ENCODE measurements at regions not wholly inside any gene's neighbourhood (a gene's known extent, or its start where the extent isn't known, plus 50 kb on each side); places are given as distances from the start of the nearest gene placed in this dataset.

GRCh38 chr10:133035952-133036351, 51.8 kb upstream of the ADGRA1 start:
- Histone ChIP-seq H3K27ac (no peak overlapping the region), H3K4me3 (no peak overlapping the region)

- H3K27ac ChIP-seq = no peak overlapping the region
- no peak overlapping the region for H3K4me3 ChIP-seq
These were observed 53.0 kb upstream of the ADGRA1 start for GRCh38 chr10:133034762-133035161.

- Histone ChIP-seq H3K4me3 (no peak overlapping the region), H3K27ac (no peak overlapping the region)
These were observed 53.6 kb upstream of the ADGRA1 start for GRCh38 chr10:133034092-133034491.

- H3K27ac ChIP-seq = no peak overlapping the region
- H3K4me3 ChIP-seq = no peak overlapping the region
These were observed 54.0 kb upstream of the ADGRA1 start for GRCh38 chr10:133033742-133034048.

- Histone ChIP-seq H3K4me3 (no peak overlapping the region), H3K27ac (no peak overlapping the region)
These were observed 54.6 kb upstream of the ADGRA1 start for GRCh38 chr10:133032976-133033741.

- no peak overlapping the region for H3K4me3 ChIP-seq
- no peak overlapping the region for H3K27ac ChIP-seq
These were observed 55.5 kb upstream of the ADGRA1 start for GRCh38 chr10:133032231-133032630.

- H3K27ac ChIP-seq = no peak overlapping the region
- no peak overlapping the region for H3K4me3 ChIP-seq
These were observed 56.1 kb upstream of the ADGRA1 start for GRCh38 chr10:133031541-133032125.

- no peak overlapping the region for H3K27ac ChIP-seq
- H3K4me3 ChIP-seq = no peak overlapping the region
These were observed 56.9 kb upstream of the ADGRA1 start for GRCh38 chr10:133030781-133031180.

GRCh38 chr10:133030126-133030525, 57.6 kb upstream of the ADGRA1 start:
- Histone ChIP-seq H3K27ac (no peak overlapping the region), H3K4me3 (no peak overlapping the region)

GRCh38 chr10:133028956-133029355, 58.8 kb upstream of the ADGRA1 start:
- Histone ChIP-seq H3K4me3 (no peak overlapping the region), H3K27ac (no peak overlapping the region)

- no peak overlapping the region for H3K4me3 ChIP-seq
These were observed 59.6 kb upstream of the ADGRA1 start for GRCh38 chr10:133028158-133028557.

GRCh38 chr10:133027482-133027881, 60.2 kb upstream of the ADGRA1 start:
- no peak overlapping the region for H3K27ac ChIP-seq

More at GRCh38 chr10:133028158-133028557, 59.6 kb upstream of the ADGRA1 start:
- H3K27ac ChIP-seq = no peak overlapping the region

GRCh38 chr10:133026726-133027395, 60.9 kb upstream of the ADGRA1 start:
- no peak overlapping the region for H3K4me3 ChIP-seq
- H3K27ac ChIP-seq = no peak overlapping the region

More at GRCh38 chr10:133027482-133027881, 60.2 kb upstream of the ADGRA1 start:
- no peak overlapping the region for H3K4me3 ChIP-seq

- H3K27ac ChIP-seq = no peak overlapping the region
- no peak overlapping the region for H3K4me3 ChIP-seq
These were observed 61.6 kb upstream of the ADGRA1 start for GRCh38 chr10:133026171-133026570.

GRCh38 chr10:133025558-133026090, 62.1 kb upstream of the ADGRA1 start:
- Histone ChIP-seq H3K4me3 (no peak overlapping the region), H3K27ac (no peak overlapping the region)

- H3K4me3 ChIP-seq = no peak overlapping the region
- no peak overlapping the region for H3K27ac ChIP-seq
These were observed 62.8 kb upstream of the ADGRA1 start for GRCh38 chr10:133024704-133025557.

- H3K27ac ChIP-seq = no peak overlapping the region
- H3K4me3 ChIP-seq = no peak overlapping the region
These were observed 64.4 kb upstream of the ADGRA1 start for GRCh38 chr10:133023216-133023843.

GRCh38 chr10:133022776-133023100, 65.0 kb upstream of the ADGRA1 start:
- Histone ChIP-seq H3K27ac (no peak overlapping the region), H3K4me3 (no peak overlapping the region)

GRCh38 chr10:133021963-133022775, 65.6 kb upstream of the ADGRA1 start:
- Histone ChIP-seq H3K4me3 (no peak overlapping the region), H3K27ac (no peak overlapping the region)
